Keratinocyte (primary cell): ENCODE measurements at regions not wholly inside any gene's neighbourhood (a gene's known extent, or its start where the extent isn't known, plus 50 kb on each side); places are given as distances from the start of the nearest gene placed in this dataset.
A peak's percentile ranks its signal among the peaks of the same experiment; 100 is the strongest.
"Not testable (repeated sequence)": the region's sequence is repeated elsewhere in the genome, so short reads cannot be mapped to it uniquely, and the experiment has no call there.

Experiments
- DNase-seq: peaks from one replicate; pipeline ENCODE4 v3.0.0-alpha.2; 2011; ENCODE audit warnings: low read depth, missing footprints, low spot score
- FAIRE-seq: peaks from 2 replicates; lab custom pipeline; 2011; peaks lifted over from hg19 to GRCh38; lab: Jason Lieb, UNC
- H2AFZ ChIP-seq: 2 replicates; pipeline ENCODE4 v1.6.0; 2012; ENCODE audit warnings: low read length, control low read depth, inconsistent platforms; ENCODE audit not compliant: control insufficient read depth
- H3K27ac ChIP-seq: 2 replicates; pipeline ENCODE4 v1.5.1; 2011; ENCODE audit warnings: low read length; ENCODE audit not compliant: control insufficient read depth, insufficient read depth
- H3K27me3 ChIP-seq: 3 replicates; pipeline ENCODE4 v1.6.0; 2011; ENCODE audit warnings: low read length; ENCODE audit not compliant: control insufficient read depth, insufficient read depth; ENCODE audit errors: extremely low read depth
- H3K36me3 ChIP-seq, 2 experiments: 2 replicates in 1 of 2; 3 replicates in 1 of 2; pipeline ENCODE4 v1.5.1; 2011; ENCODE audit warnings: low read length in 2 of 2, mild to moderate bottlenecking in 1 of 2; ENCODE audit not compliant: control insufficient read depth in 2 of 2, insufficient read depth in 2 of 2; ENCODE audit errors: extremely low read depth in 1 of 2
- H3K4me1 ChIP-seq: 3 replicates; pipeline ENCODE4 v1.5.1; 2011; ENCODE audit warnings: low read length; ENCODE audit not compliant: control insufficient read depth, insufficient read depth; ENCODE audit errors: extremely low read depth
- H3K4me2 ChIP-seq: 3 replicates; pipeline ENCODE4 v1.6.0; 2011; ENCODE audit warnings: low read depth, low read length; ENCODE audit not compliant: control insufficient read depth, insufficient read depth; ENCODE audit errors: extremely low read depth
- H3K4me3 ChIP-seq, 3 experiments: fragments of 200-600 bp in 1 of 3; sonication (generic) in 1 of 3; 2 replicates in 2 of 3; 3 replicates in 1 of 3; pipeline ENCODE4 v1.5.1; 2011 to 2016; ENCODE audit warnings: low read length in 3 of 3, mild to moderate bottlenecking in 3 of 3, control low read depth in 2 of 3, inconsistent platforms in 1 of 3, low read depth in 1 of 3, mixed read lengths in 1 of 3, mixed run types in 1 of 3, moderate library complexity in 1 of 3; ENCODE audit not compliant: control insufficient read depth in 2 of 3, insufficient read depth in 2 of 3; ENCODE audit errors: extremely low read depth in 1 of 3
- H3K79me2 ChIP-seq: 2 replicates; pipeline ENCODE4 v1.6.0; 2012; ENCODE audit warnings: low read length; ENCODE audit not compliant: control insufficient read depth, insufficient read depth
- H3K9ac ChIP-seq: 3 replicates; pipeline ENCODE4 v1.6.0; 2011; ENCODE audit warnings: low read length; ENCODE audit not compliant: control insufficient read depth, insufficient read depth; ENCODE audit errors: extremely low read depth
- H3K9me1 ChIP-seq: 3 replicates; pipeline ENCODE4 v1.6.0; 2011; ENCODE audit warnings: low read length; ENCODE audit not compliant: control insufficient read depth, insufficient read depth; ENCODE audit errors: extremely low read depth
- H3K9me3 ChIP-seq: 2 replicates; pipeline ENCODE4 v1.5.1; 2012; ENCODE audit warnings: low read depth, low read length; ENCODE audit not compliant: control insufficient read depth
- H4K20me1 ChIP-seq: 3 replicates; pipeline ENCODE4 v1.6.0; 2011; ENCODE audit warnings: low read length; ENCODE audit not compliant: control insufficient read depth, insufficient read depth; ENCODE audit errors: extremely low read depth
- dilution Hi-C: fragments of 300-500 bp; cut with MboI; formaldehyde crosslinking; loops from one replicate; pipeline ENCODE4 v1.7.0; 2020; ENCODE audit warnings: low sequenced_read_pairs; ENCODE audit not compliant: extremely low pct_ligation_motif_present

GRCh38 chr5:34329201-34329600 lies 286.2 kb upstream of the C1QTNF3 start:
- H3K36me3 ChIP-seq, FAIRE-seq, H3K9me1 ChIP-seq, H3K4me3 ChIP-seq, dilution Hi-C loops, H3K4me2 ChIP-seq, H3K9ac ChIP-seq, H3K27me3 ChIP-seq, H3K79me2 ChIP-seq, H3K4me1 ChIP-seq, H2AFZ ChIP-seq, DNase-seq, H3K9me3 ChIP-seq, H3K27ac ChIP-seq, H4K20me1 ChIP-seq: not testable (repeated sequence)

GRCh38 chr5:34329611-34330108 lies 286.6 kb upstream of the C1QTNF3 start:
- H3K4me2 ChIP-seq, H3K9ac ChIP-seq, H3K27me3 ChIP-seq, H2AFZ ChIP-seq, H3K4me1 ChIP-seq, FAIRE-seq, H4K20me1 ChIP-seq, H3K9me3 ChIP-seq, DNase-seq, H3K4me3 ChIP-seq, H3K27ac ChIP-seq, dilution Hi-C loops, H3K79me2 ChIP-seq, H3K9me1 ChIP-seq, H3K36me3 ChIP-seq: not testable (repeated sequence)

GRCh38 chr5:34331928-34332454 lies 289.0 kb upstream of the C1QTNF3 start:
- H2AFZ ChIP-seq, H4K20me1 ChIP-seq: not testable (repeated sequence)
- peak; percentile 39 for FAIRE-seq

GRCh38 chr5:34339408-34340001 lies 296.5 kb upstream of the C1QTNF3 start:
- H2AFZ ChIP-seq, H3K27me3 ChIP-seq, H3K79me2 ChIP-seq, H3K27ac ChIP-seq, dilution Hi-C loops, H3K9me3 ChIP-seq, H3K36me3 ChIP-seq, H4K20me1 ChIP-seq, H3K4me1 ChIP-seq, H3K9me1 ChIP-seq, H3K4me2 ChIP-seq, H3K9ac ChIP-seq, DNase-seq, H3K4me3 ChIP-seq: not testable (repeated sequence)
- FAIRE-seq: peak; percentile 46

More at GRCh38 chr5:34331928-34332454, 289.0 kb upstream of the C1QTNF3 start:
- H3K36me3 ChIP-seq, H3K27ac ChIP-seq, H3K9me3 ChIP-seq, H3K4me3 ChIP-seq, H3K27me3 ChIP-seq, H3K79me2 ChIP-seq, H3K4me2 ChIP-seq, H3K4me1 ChIP-seq, H3K9ac ChIP-seq, dilution Hi-C loops, DNase-seq, H3K9me1 ChIP-seq: not testable (repeated sequence)

GRCh38 chr5:34354440-34354839 lies 301.7 kb upstream of the RAI14 start:
- H3K9me1 ChIP-seq, dilution Hi-C loops, H3K4me3 ChIP-seq, H2AFZ ChIP-seq, H3K4me1 ChIP-seq, H3K9me3 ChIP-seq, H3K79me2 ChIP-seq, H3K27ac ChIP-seq, H3K9ac ChIP-seq, DNase-seq, H3K36me3 ChIP-seq, FAIRE-seq, H3K27me3 ChIP-seq, H4K20me1 ChIP-seq, H3K4me2 ChIP-seq: not testable (repeated sequence)
